Gastroesophageal sphincter (tissue), 4 donors: ENCODE measurements at regions not wholly inside any gene's neighbourhood (a gene's known extent, or its start where the extent isn't known, plus 50 kb on each side); places are given as distances from the start of the nearest gene placed in this dataset.

Experiments used
- ATAC-seq: fragments of 150-250 bp; one replicate; pipeline ENCODE4 v1.9.1; 2016; ENCODE audit warnings: mild to moderate bottlenecking, moderate library complexity
- H3K27ac ChIP-seq, 4 donors: fragments of 200-600 bp; sonication (generic) in 3 of 4; 1 replicate in 3 of 4; 2 replicates in 1 of 4; pipeline ENCODE4 v1.5.1; 2016 to 2019
- H3K27me3 ChIP-seq: fragments of 200-600 bp; sonication (generic); one replicate; pipeline ENCODE4 v1.5.1; 2019
- H3K36me3 ChIP-seq, 2 donors: fragments of 200-600 bp; sonication (generic); one replicate each; pipeline ENCODE4 v1.5.1; 2019; ENCODE audit warnings: control low read depth in 1 of 2
- H3K4me1 ChIP-seq, 3 donors: fragments of 200-600 bp; sonication (generic); 1 replicate in 2 of 3; 2 replicates in 1 of 3; pipeline ENCODE4 v1.5.1; 2016 to 2019; ENCODE audit warnings: control low read depth in 2 of 3
- H3K4me3 ChIP-seq, 2 donors: fragments of 200-600 bp; sonication (generic); one replicate each; pipeline ENCODE4 v1.5.1; 2019; ENCODE audit warnings: mild to moderate bottlenecking in 1 of 2, moderate library complexity in 1 of 2
- H3K9me3 ChIP-seq, 3 donors: fragments of 200-600 bp; sonication (generic); one replicate each; pipeline ENCODE4 v1.5.1; 2017 to 2019; ENCODE audit warnings: control low read depth in 2 of 3
- EP300 ChIP-seq: sonication (generic); formaldehyde crosslinking; IDR thresholded peaks from one replicate; pipeline ENCODE4 v1.6.1; 2017; ENCODE audit warnings: antibody characterized with exemption, mild to moderate bottlenecking
- POLR2A ChIP-seq, 2 donors: fragments of 450-650 bp; IDR thresholded peaks; one replicate each; pipeline ENCODE4 v1.6.1; 2017; ENCODE audit warnings: antibody characterized with exemption in 2 of 2, mild to moderate bottlenecking in 2 of 2, moderate library complexity in 1 of 2
- POLR2AphosphoS5 ChIP-seq: sonication (generic); formaldehyde crosslinking; IDR thresholded peaks from one replicate; pipeline ENCODE4 v1.6.1; 2017; ENCODE audit warnings: antibody characterized with exemption
- WGBS, 2 donors: methylation state at CpG; one replicate each; pipeline ENCODE4 v1.1.5; 2018; ENCODE audit warnings: low coverage in 1 of 2; 5-methylcytosine and 5-hydroxymethylcytosine counted together
- TF ChIP-seq, protein P1 (sequence below), 4 experiments: fragments of 200-600 bp in 2 of 4; fragments of 450-650 bp in 2 of 4; sonication (generic) in 1 of 4; IDR thresholded peaks; one replicate each; pipeline ENCODE4 v1.5.1; 2017 to 2019; ENCODE audit warnings: antibody characterized with exemption in 4 of 4, mild to moderate bottlenecking in 2 of 4, moderate library complexity in 2 of 4

DNA sequence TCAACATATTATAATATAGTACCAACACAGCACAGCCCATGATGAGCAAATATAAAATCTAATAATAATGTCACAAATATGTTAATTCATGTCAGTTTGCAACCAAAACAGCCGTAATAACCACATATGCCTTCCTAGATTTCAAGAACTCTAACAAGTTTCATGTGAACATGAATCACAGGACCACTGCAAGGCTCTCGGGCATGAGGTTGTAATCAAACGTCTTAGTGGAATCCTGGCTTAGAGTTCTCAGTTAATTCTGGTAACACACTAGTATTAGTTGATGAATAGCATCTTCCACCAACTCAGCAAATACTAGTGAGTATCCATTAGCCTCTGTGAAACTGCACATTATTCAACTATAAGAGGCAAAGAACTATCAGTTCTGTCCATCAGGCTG is 379.3 kb upstream of the TENM3 start:
- 82 to 86% methylated on average over 3 of the region's 3 CpGs for WGBS, 2 donors
- no peak for ATAC-seq
- Histone ChIP-seq H3K4me1 (no peaks in the 10 kb centered on the region), H3K4me3 (no peak overlapping the region), H3K27ac (no peak overlapping the region), H3K36me3 (no peaks in the 10 kb centered on the region), H3K27me3 (no peaks in the 10 kb centered on the region), H3K9me3 (no peaks in the 10 kb centered on the region)
- TF ChIP-seq POLR2AphosphoS5 (no peak), EP300 (no peak), POLR2A (IDR thresholded peaks at IDR 0.05) (no peak)
- TF ChIP-seq, protein P1, sequence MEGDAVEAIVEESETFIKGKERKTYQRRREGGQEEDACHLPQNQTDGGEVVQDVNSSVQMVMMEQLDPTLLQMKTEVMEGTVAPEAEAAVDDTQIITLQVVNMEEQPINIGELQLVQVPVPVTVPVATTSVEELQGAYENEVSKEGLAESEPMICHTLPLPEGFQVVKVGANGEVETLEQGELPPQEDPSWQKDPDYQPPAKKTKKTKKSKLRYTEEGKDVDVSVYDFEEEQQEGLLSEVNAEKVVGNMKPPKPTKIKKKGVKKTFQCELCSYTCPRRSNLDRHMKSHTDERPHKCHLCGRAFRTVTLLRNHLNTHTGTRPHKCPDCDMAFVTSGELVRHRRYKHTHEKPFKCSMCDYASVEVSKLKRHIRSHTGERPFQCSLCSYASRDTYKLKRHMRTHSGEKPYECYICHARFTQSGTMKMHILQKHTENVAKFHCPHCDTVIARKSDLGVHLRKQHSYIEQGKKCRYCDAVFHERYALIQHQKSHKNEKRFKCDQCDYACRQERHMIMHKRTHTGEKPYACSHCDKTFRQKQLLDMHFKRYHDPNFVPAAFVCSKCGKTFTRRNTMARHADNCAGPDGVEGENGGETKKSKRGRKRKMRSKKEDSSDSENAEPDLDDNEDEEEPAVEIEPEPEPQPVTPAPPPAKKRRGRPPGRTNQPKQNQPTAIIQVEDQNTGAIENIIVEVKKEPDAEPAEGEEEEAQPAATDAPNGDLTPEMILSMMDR (IDR thresholded peaks at IDR 0.05) = no peak

DNA sequence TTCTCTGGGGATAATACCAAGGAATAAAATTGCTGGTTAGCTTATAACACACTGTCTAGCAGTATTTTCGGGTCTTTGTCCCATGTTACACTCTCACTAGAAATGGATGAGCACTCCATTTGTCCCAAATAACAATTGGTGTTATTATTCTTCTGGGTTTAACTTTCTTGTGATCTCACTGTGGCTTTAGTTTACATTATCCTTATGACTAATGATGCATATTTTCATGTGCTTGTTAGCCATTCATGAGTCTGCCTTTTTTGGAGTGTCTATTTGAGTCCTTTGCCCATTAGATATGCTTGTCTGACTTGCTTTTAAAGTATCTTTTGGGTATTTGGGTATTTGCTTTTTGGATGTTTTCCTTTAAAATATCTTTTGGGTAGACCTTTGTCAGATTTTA is 372.9 kb upstream of the TENM3 start:
- ATAC-seq = no peak
- TF ChIP-seq EP300 (no peak), POLR2AphosphoS5 (no peak), POLR2A (IDR thresholded peaks at IDR 0.05) (no peak)
- TF ChIP-seq, protein P1 (IDR thresholded peaks at IDR 0.05) = no peak
- Histone ChIP-seq H3K4me3 (no peak overlapping the region), H3K4me1 (no peaks in the 10 kb centered on the region), H3K27me3 (no peaks in the 10 kb centered on the region), H3K27ac (no peak overlapping the region), H3K9me3 (no peaks in the 10 kb centered on the region), H3K36me3 (no peaks in the 10 kb centered on the region)
- 71 to 75% methylated on average over 1 of the region's 1 CpG for WGBS, 2 donors

DNA sequence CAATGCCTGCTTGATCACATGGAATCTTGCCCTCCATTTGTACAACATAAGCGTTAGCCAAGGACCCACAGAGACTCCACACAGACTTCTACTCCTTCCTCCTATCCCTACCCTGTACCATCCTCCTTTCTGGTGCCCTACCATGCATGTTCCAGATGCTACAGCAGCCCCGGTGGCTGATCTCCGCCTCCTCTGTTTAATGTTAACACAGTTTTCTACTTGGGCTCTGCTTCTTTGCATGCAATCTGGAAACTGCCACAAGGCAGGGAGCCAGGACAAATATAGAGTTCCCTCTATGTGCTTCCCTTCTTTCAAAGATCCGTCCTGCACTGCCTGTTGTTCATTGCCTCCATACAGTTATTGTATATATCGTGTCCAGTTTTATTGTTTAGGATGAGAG is 368.6 kb upstream of the TENM3 start:
- no peaks in the 10 kb centered on the region for H3K36me3 ChIP-seq
- H3K27me3 ChIP-seq = no peaks in the 10 kb centered on the region
- no peak overlapping the region for H3K27ac ChIP-seq
- H3K4me3 ChIP-seq = no peak overlapping the region
- TF ChIP-seq, protein P1 (IDR thresholded peaks at IDR 0.05) = no peak
- TF ChIP-seq POLR2A (IDR thresholded peaks at IDR 0.05) = no peak
- TF ChIP-seq EP300 = no peak
- no peak for TF ChIP-seq POLR2AphosphoS5
- H3K9me3 ChIP-seq = no peaks in the 10 kb centered on the region
- no peaks in the 10 kb centered on the region for H3K4me1 ChIP-seq
- ATAC-seq = no peak
- 64 to 85% methylated on average over 5 of the region's 5 CpGs for WGBS, 2 donors

DNA sequence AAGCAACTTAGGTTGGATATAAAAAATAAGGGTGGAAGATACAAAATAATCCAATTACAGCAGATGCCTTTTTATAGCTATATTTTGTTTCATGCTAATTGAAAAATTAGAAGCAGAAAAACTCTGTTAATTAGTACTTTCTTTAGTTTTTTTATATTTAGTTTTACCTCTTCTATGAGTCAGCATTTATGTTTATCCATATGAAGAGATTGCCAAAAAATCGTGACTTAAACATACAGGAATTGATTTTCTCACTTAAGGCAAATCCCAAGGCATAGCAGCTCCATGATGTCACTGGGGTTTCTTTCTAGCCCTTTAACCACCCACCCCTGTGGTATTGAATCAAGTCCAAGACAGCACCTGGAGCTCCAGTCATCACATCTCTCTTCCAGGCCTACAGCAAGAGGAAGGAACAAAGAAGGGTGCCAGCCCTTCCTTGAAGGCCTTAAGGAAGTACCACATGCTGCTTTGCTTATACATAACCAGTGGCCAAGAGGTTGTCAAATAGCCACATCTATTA is 365.8 kb upstream of the TENM3 start:
- Histone ChIP-seq H3K27me3 (no peaks in the 10 kb centered on the region), H3K27ac (no peak overlapping the region), H3K4me3 (no peak overlapping the region), H3K4me1 (no peaks in the 10 kb centered on the region), H3K9me3 (no peaks in the 10 kb centered on the region), H3K36me3 (no peaks in the 10 kb centered on the region)
- WGBS, 2 donors = 14 to 67% methylated on average over 1 of the region's 1 CpG
- no peak for ATAC-seq
- TF ChIP-seq POLR2A (IDR thresholded peaks at IDR 0.05) = no peak
- TF ChIP-seq, protein P1 (IDR thresholded peaks at IDR 0.05) = no peak
- no peak for TF ChIP-seq EP300
- TF ChIP-seq POLR2AphosphoS5 = no peak

DNA sequence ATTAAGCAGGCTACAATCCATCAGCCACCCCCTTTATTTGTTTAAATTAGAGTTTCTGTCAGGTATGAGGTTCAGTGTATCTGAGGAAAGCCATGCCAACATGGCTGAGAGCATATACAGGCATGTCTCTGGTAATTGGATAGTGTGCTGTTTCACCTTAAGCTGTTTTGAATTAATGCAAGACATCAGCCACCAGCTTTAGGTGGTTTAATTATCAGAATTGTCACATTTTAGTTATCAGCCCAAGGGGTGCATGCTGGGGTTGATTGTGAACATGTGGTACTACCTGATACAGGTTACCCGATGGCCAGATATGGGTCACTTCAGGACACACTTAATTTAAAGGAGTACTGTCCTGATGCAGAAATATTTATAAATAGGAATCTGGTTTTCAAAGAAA is 353.2 kb upstream of the TENM3 start:
- Histone ChIP-seq H3K9me3 (no peaks in the 10 kb centered on the region), H3K36me3 (no peaks in the 10 kb centered on the region), H3K4me3 (no peak overlapping the region), H3K27me3 (no peaks in the 10 kb centered on the region), H3K4me1 (no peaks in the 10 kb centered on the region), H3K27ac (no peak overlapping the region)
- no peak for ATAC-seq
- TF ChIP-seq POLR2AphosphoS5 = no peak
- TF ChIP-seq EP300 = no peak
- no peak for TF ChIP-seq POLR2A (IDR thresholded peaks at IDR 0.05)
- TF ChIP-seq, protein P1 (IDR thresholded peaks at IDR 0.05) = no peak
- 60 to 83% methylated on average over 1 of the region's 1 CpG for WGBS, 2 donors
